ENCODE measurements at regions not wholly inside any gene's neighbourhood (a gene's known extent, or its start where the extent isn't known, plus 50 kb on each side); places are given as distances from the start of the nearest gene placed in this dataset.

DNA sequence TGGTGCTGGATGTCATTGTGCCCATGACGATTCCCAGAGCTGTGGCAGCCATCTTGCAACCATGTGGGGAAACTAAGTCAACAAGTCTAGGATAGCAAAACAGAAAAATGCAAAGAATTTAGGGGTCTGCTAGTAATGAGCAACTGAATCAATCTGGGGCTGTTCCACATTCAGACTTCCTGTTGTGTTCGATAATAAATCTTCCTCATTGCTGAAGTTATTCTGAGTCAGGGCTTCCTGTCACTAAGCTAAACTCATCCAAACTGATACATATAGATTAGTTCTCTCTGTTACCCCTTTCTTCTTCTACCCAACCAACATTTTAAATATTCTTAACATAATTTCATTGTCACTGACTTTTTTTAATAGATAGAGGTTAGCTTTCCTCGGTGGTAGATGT is 205.9 kb downstream of the HACE1 start:
- no peaks in the 10 kb centered on the region for H3K36me3 ChIP-seq (replicated peaks in 1 of 2)
- intact Hi-C loops (cut with DNase I) = no loop called here
- TF ChIP-seq, protein P1, sequence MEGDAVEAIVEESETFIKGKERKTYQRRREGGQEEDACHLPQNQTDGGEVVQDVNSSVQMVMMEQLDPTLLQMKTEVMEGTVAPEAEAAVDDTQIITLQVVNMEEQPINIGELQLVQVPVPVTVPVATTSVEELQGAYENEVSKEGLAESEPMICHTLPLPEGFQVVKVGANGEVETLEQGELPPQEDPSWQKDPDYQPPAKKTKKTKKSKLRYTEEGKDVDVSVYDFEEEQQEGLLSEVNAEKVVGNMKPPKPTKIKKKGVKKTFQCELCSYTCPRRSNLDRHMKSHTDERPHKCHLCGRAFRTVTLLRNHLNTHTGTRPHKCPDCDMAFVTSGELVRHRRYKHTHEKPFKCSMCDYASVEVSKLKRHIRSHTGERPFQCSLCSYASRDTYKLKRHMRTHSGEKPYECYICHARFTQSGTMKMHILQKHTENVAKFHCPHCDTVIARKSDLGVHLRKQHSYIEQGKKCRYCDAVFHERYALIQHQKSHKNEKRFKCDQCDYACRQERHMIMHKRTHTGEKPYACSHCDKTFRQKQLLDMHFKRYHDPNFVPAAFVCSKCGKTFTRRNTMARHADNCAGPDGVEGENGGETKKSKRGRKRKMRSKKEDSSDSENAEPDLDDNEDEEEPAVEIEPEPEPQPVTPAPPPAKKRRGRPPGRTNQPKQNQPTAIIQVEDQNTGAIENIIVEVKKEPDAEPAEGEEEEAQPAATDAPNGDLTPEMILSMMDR (IDR thresholded peaks at IDR 0.05) = no peak
- no peak for TF ChIP-seq POLR2A (IDR thresholded peaks at IDR 0.05)
- no peak overlapping the region for H3K27ac ChIP-seq
- DNase-seq = no peak
- no peak overlapping the region for H3K4me3 ChIP-seq
- no peaks in the 10 kb centered on the region for H3K27me3 ChIP-seq
- H3K9me3 ChIP-seq (replicated peaks in 1 of 3) = no peaks in the 10 kb centered on the region
- no peaks in the 10 kb centered on the region for H3K4me1 ChIP-seq (replicated peaks in 1 of 2)
- WGBS, 4 donors = 50 to 68% (median 63%) methylated on average over 3 of the region's 3 CpGs

DNA sequence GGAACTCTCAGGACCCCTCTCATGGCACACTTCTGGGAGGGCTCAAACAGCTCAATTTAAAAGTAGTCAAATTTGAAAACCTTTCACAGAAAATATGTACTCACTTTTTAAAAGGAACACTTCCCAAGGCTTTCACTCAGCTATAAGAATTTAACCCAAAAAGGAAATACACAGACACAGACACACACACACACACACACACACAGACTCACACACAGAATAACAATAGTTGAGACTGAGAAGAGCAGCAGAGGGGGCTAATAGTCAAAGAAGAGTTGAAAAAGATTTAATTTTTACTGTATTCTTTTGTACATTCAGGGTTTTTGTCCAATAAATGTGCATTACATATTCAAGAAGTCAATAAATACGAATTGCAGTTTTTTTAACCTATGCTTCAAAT is 211.4 kb downstream of the HACE1 start:
- Histone ChIP-seq H3K36me3 (replicated peaks in 1 of 2) (no peaks in the 10 kb centered on the region), H3K9me3 (replicated peaks in 1 of 3) (no peaks in the 10 kb centered on the region), H3K4me3 (no peak overlapping the region), H3K4me1 (replicated peaks in 1 of 2) (no peaks in the 10 kb centered on the region), H3K27ac (no peak overlapping the region), H3K27me3 (no peaks in the 10 kb centered on the region)
- intact Hi-C loops (cut with DNase I) = no loop called here
- WGBS, 4 donors = 66 to 85% (median 76%) methylated on average over 1 of the region's 1 CpG
- TF ChIP-seq, protein P1 (IDR thresholded peaks at IDR 0.05) = no peak
- TF ChIP-seq POLR2A (IDR thresholded peaks at IDR 0.05) = no peak
- no peak for DNase-seq

DNA sequence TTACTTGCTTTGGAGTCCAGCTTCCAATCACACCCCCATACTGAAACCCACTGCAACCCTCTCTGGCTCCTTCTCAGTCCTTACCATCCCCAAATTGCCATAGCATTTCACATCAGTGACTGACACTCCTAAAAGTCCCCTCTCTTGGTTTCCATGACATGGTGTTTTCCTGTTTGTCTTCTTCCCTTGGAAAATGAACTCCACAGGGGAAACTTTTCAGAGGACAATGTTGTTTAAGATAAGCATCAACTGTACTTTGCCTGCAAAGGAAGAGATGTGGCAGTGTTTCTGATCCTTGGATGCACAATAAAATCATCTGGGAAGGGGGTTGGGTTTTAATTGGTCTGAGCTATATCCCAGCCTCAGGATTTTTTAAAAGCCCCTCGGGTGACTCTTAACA is 214.9 kb downstream of the HACE1 start:
- H3K27me3 ChIP-seq = no peaks in the 10 kb centered on the region
- peaks cover 0 to 9% of the 10 kb centered on the region in 2 donors for H3K4me1 ChIP-seq (replicated peaks in 1 of 2)
- H3K4me3 ChIP-seq = no peak overlapping the region
- no peak for DNase-seq
- H3K9me3 ChIP-seq (replicated peaks in 1 of 3) = no peaks in the 10 kb centered on the region
- H3K27ac ChIP-seq = no peak overlapping the region
- intact Hi-C loops (cut with DNase I) = no loop called here
- TF ChIP-seq POLR2A (IDR thresholded peaks at IDR 0.05) = no peak
- TF ChIP-seq, protein P1 (IDR thresholded peaks at IDR 0.05) = no peak
- H3K36me3 ChIP-seq (replicated peaks in 1 of 2) = no peaks in the 10 kb centered on the region
- whole genome bisulfite sequencing, 4 donors = 78 to 86% (median 83%) methylated on average over 1 of the region's 1 CpG

GRCh38 chr6:104642871-104643270 is 216.8 kb downstream of the HACE1 start:
- intact Hi-C loops (cut with DNase I) = no loop called here
- 57 to 69% (median 61%) methylated on average over 2 of the region's 2 CpGs for WGBS, 4 donors

More at GRCh38 chr6:104642871-104643270, 216.8 kb downstream of the HACE1 start:
- H3K4me1 ChIP-seq (replicated peaks in 1 of 2) = peaks cover 0 to 23% of the 10 kb centered on the region in 2 donors
- H3K9me3 ChIP-seq (replicated peaks in 1 of 3) = no peaks in the 10 kb centered on the region
- no peaks in the 10 kb centered on the region for H3K36me3 ChIP-seq (replicated peaks in 1 of 2)
- no peak for DNase-seq
- no peak overlapping the region for H3K4me3 ChIP-seq
- no peak for TF ChIP-seq POLR2A (IDR thresholded peaks at IDR 0.05)
- TF ChIP-seq, protein P1 (IDR thresholded peaks at IDR 0.05) = no peak
- H3K27ac ChIP-seq = no peak overlapping the region
- H3K27me3 ChIP-seq = no peaks in the 10 kb centered on the region
